H1 (cell line): ENCODE measurements at regions not wholly inside any gene's neighbourhood (a gene's known extent, or its start where the extent isn't known, plus 50 kb on each side); places are given as distances from the start of the nearest gene placed in this dataset.

ENCODE experiments used
- CTCF ChIA-PET: fragments of 300-600 bp; sonication (Branson Sonifier 250); formaldehyde crosslinking; loops from one replicate; lab custom pipeline; 2021; ENCODE audit not compliant: partially characterized antibody; lab: Charles Lee
- POLR2A ChIA-PET: fragments of 300-600 bp; sonication (Branson Sonifier 250); formaldehyde crosslinking; loops from one replicate; lab custom pipeline; 2021; ENCODE audit warnings: inconsistent platforms; ENCODE audit not compliant: partially characterized antibody; lab: Charles Lee
- DNase-seq, 2 experiments: peaks; one replicate each; pipeline versions ENCODE4 v3.0.0 to v3.0.0-alpha.2; 2010 to 2022; ENCODE audit warnings: low spot score in 2 of 2, low read depth in 1 of 2, mixed read lengths in 1 of 2
- FAIRE-seq: peaks from 2 replicates; lab custom pipeline; 2011; peaks lifted over from hg19 to GRCh38; lab: Jason Lieb, UNC
- H2AFZ ChIP-seq: 2 replicates; pipeline ENCODE4 v1.8.1; 2012; ENCODE audit warnings: low read length, inconsistent platforms
- H2AK5ac ChIP-seq: 2 replicates; pipeline ENCODE4 v1.6.1; 2013; ENCODE audit warnings: low read depth, low read length
- H2BK120ac ChIP-seq: replicated peaks from 2 replicates; pipeline ENCODE3; 2013; ENCODE audit warnings: low read depth, low read length, inconsistent platforms
- H2BK12ac ChIP-seq: 2 replicates; pipeline ENCODE4 v1.6.1; 2013; ENCODE audit warnings: low read depth, low read length
- H2BK15ac ChIP-seq: 2 replicates; pipeline ENCODE4 v1.6.1; 2013; ENCODE audit warnings: low read length
- H2BK20ac ChIP-seq: 2 replicates; pipeline ENCODE4 v1.6.1; 2013; ENCODE audit warnings: low read length
- H2BK5ac ChIP-seq: 2 replicates; pipeline ENCODE4 v1.6.1; 2013; ENCODE audit warnings: low read depth, low read length
- H3K14ac ChIP-seq: 2 replicates; pipeline ENCODE4 v1.6.1; 2013; ENCODE audit warnings: inconsistent platforms; ENCODE audit not compliant: insufficient read length
- H3K18ac ChIP-seq: 2 replicates; pipeline ENCODE4 v1.6.1; 2013; ENCODE audit warnings: low read length; ENCODE audit errors: extremely low read depth
- H3K23ac ChIP-seq: 2 replicates; pipeline ENCODE4 v1.6.1; 2013; ENCODE audit warnings: inconsistent platforms; ENCODE audit not compliant: insufficient read length
- H3K23me2 ChIP-seq: 2 replicates; pipeline ENCODE4 v1.6.1; 2013; ENCODE audit warnings: low read depth, low read length
- H3K27ac ChIP-seq: 2 replicates; pipeline ENCODE4 v1.6.1; 2011; ENCODE audit warnings: low read depth, low read length, inconsistent platforms
- H3K27me3 ChIP-seq, 4 experiments: replicated peaks in 1 of 4; 1 replicate in 1 of 4; 2 replicates in 3 of 4; pipeline versions ENCODE4 v1.6.1 to v1.8.1; 2011 to 2013; ENCODE audit warnings: low read length in 3 of 4, mild to moderate bottlenecking in 3 of 4, inconsistent platforms in 2 of 4, mixed read lengths in 2 of 4, moderate library complexity in 1 of 4; ENCODE audit not compliant: control insufficient read depth in 3 of 4, insufficient read depth in 3 of 4; ENCODE audit errors: extremely low read depth in 1 of 4
- H3K36me3 ChIP-seq, 4 experiments: 2 replicates each; pipeline versions ENCODE4 v1.6.1 to v1.8.1; 2011 to 2013; ENCODE audit warnings: mild to moderate bottlenecking in 4 of 4, low read length in 3 of 4, moderate library complexity in 2 of 4, control low read depth in 1 of 4, inconsistent platforms in 1 of 4; ENCODE audit not compliant: insufficient read depth in 4 of 4, control insufficient read depth in 2 of 4
- H3K4ac ChIP-seq: replicated peaks from 2 replicates; pipeline ENCODE3; 2013; ENCODE audit warnings: low read length, low read depth, mixed read lengths, inconsistent platforms; ENCODE audit not compliant: insufficient read length
- H3K4me1 ChIP-seq, 4 experiments: replicated peaks in 1 of 4; 1 replicate in 1 of 4; 2 replicates in 3 of 4; pipeline versions ENCODE4 v1.6.1 to v1.8.1; 2011 to 2013; ENCODE audit warnings: low read length in 3 of 4, inconsistent platforms in 2 of 4, mixed read lengths in 1 of 4; ENCODE audit not compliant: insufficient read depth in 4 of 4, control insufficient read depth in 3 of 4
- H3K4me2 ChIP-seq, 2 experiments: 2 replicates each; pipeline versions ENCODE4 v1.6.1 to v1.8.1; 2011 to 2013; ENCODE audit warnings: low read depth in 2 of 2, low read length in 2 of 2, control low read depth in 1 of 2, inconsistent platforms in 1 of 2, mild to moderate bottlenecking in 1 of 2; ENCODE audit not compliant: insufficient read depth in 1 of 2
- H3K4me3 ChIP-seq, 4 experiments: fragments of 200-600, 300-600 bp in 1 of 4; sonication (generic), shearing (Covaris generic), sonication (Bioruptor Twin) in 1 of 4; 2 replicates each; pipeline versions ENCODE4 v1.5.1 to v1.8.1; 2011 to 2016; ENCODE audit warnings: low read length in 4 of 4, low read depth in 3 of 4, control low read depth in 2 of 4, inconsistent platforms in 2 of 4, mild to moderate bottlenecking in 2 of 4, mixed read lengths in 1 of 4, moderate library complexity in 1 of 4; ENCODE audit not compliant: insufficient read depth in 2 of 4; ENCODE audit errors: extremely low read depth in 1 of 4
- H3K56ac ChIP-seq: replicated peaks from 2 replicates; pipeline ENCODE3; 2013; ENCODE audit warnings: low read depth, mild to moderate bottlenecking, mixed read lengths, low read length, inconsistent platforms; ENCODE audit not compliant: insufficient read length
- H3K79me1 ChIP-seq: 2 replicates; pipeline ENCODE4 v1.6.1; 2013; ENCODE audit warnings: low read depth, low read length, control low read depth
- H3K79me2 ChIP-seq, 2 experiments: 2 replicates each; pipeline versions ENCODE4 v1.6.1 to v1.8.1; 2012 to 2013; ENCODE audit warnings: low read length in 2 of 2, mild to moderate bottlenecking in 2 of 2, inconsistent platforms in 1 of 2; ENCODE audit not compliant: insufficient read depth in 2 of 2, control insufficient read depth in 1 of 2
- H3K9ac ChIP-seq, 4 experiments: replicated peaks in 1 of 4; 1 replicate in 1 of 4; 2 replicates in 3 of 4; pipeline versions ENCODE4 v1.6.1 to v1.8.1; 2011 to 2013; ENCODE audit warnings: low read depth in 3 of 4, low read length in 3 of 4, control low read depth in 2 of 4, mild to moderate bottlenecking in 2 of 4, moderate library complexity in 2 of 4, inconsistent platforms in 1 of 4; ENCODE audit errors: extremely low read depth in 1 of 4
- H3K9me3 ChIP-seq, 2 experiments: 2 replicates each; pipeline versions ENCODE4 v1.6.1 to v1.8.1; 2012 to 2013; ENCODE audit warnings: mild to moderate bottlenecking in 2 of 2, moderate library complexity in 2 of 2, control low read depth in 1 of 2, inconsistent platforms in 1 of 2, low read depth in 1 of 2, low read length in 1 of 2, mixed read lengths in 1 of 2; ENCODE audit not compliant: insufficient read depth in 2 of 2
- H4K20me1 ChIP-seq, 2 experiments: replicated peaks in 1 of 2; 2 replicates each; pipeline versions ENCODE3 to v1.8.1; 2011 to 2013; ENCODE audit warnings: inconsistent platforms in 2 of 2, low read length in 2 of 2, mild to moderate bottlenecking in 1 of 2; ENCODE audit not compliant: insufficient read depth in 2 of 2, control insufficient read depth in 1 of 2
- H4K5ac ChIP-seq: 2 replicates; pipeline ENCODE4 v1.6.1; 2013; ENCODE audit warnings: low read length, low read depth, mixed read lengths, inconsistent platforms; ENCODE audit not compliant: insufficient read length
- H4K8ac ChIP-seq: 2 replicates; pipeline ENCODE4 v1.8.0; 2013; ENCODE audit warnings: mild to moderate bottlenecking, moderate library complexity, low read length, inconsistent platforms; ENCODE audit not compliant: insufficient read depth; ENCODE audit errors: extremely low read depth
- H4K91ac ChIP-seq: replicated peaks from 2 replicates; pipeline ENCODE3; 2013; ENCODE audit warnings: low read length, mixed read lengths, inconsistent platforms; ENCODE audit not compliant: insufficient read length
- BACH1 ChIP-seq: IDR thresholded peaks from 2 replicates; pipeline ENCODE4 v1.6.1; 2012; ENCODE audit warnings: low read length, improper control_type of control experiment
- BRCA1 ChIP-seq: IDR thresholded peaks from 2 replicates; pipeline ENCODE4 v1.6.1; 2012; ENCODE audit warnings: low read depth, low read length, improper control_type of control experiment
- CHD1 ChIP-seq: IDR thresholded peaks from 2 replicates; pipeline ENCODE4 v1.6.1; 2012; ENCODE audit warnings: low read depth, low read length, improper control_type of control experiment
- EZH2 ChIP-seq: fragments of 200-600 bp; sonication (generic); IDR thresholded peaks from 2 replicates; pipeline ENCODE4 v1.7.1; 2012; ENCODE audit warnings: low read depth, mild to moderate bottlenecking, moderate library complexity, low read length, inconsistent platforms; ENCODE audit not compliant: severe bottlenecking
- NRF1 ChIP-seq: IDR thresholded peaks from 2 replicates; pipeline ENCODE4 v1.6.1; 2011; ENCODE audit warnings: mild to moderate bottlenecking, low read depth, low read length, improper control_type of control experiment
- PHF8 ChIP-seq: fragments of 200-600 bp; sonication (generic); conservative IDR thresholded peaks from 2 replicates; pipeline ENCODE4 v1.7.1; 2012; ENCODE audit warnings: low read depth, mild to moderate bottlenecking, inconsistent platforms, low read length, moderate library complexity
- SIRT6 ChIP-seq: IDR thresholded peaks from one replicate; pipeline ENCODE4 v1.7.1; 2012; ENCODE audit warnings: low read length, inconsistent platforms
- SP2 ChIP-seq: IDR thresholded peaks from 2 replicates; pipeline ENCODE4 v1.6.1; 2012; ENCODE audit warnings: mild to moderate bottlenecking, low read length, inconsistent platforms
- SRF ChIP-seq: IDR thresholded peaks from 2 replicates; pipeline ENCODE4 v1.6.1; 2011; ENCODE audit warnings: mild to moderate bottlenecking, low read depth, low read length, moderate library complexity
- TCF12 ChIP-seq: IDR thresholded peaks from 2 replicates; pipeline ENCODE4 v1.6.1; 2011; ENCODE audit warnings: low read depth, mild to moderate bottlenecking, low read length
- WGBS, 2 experiments: shearing (Covaris generic) in 1 of 2; methylation state at CpG; one replicate each; pipeline versions ENCODE4 v1.1.6 to v1.1.7; 2013 to 2015; ENCODE audit warnings: low lambda C conversion rate in 2 of 2, mixed read lengths in 2 of 2, inconsistent platforms in 1 of 2, low coverage in 1 of 2, missing lambda C conversion rate in 1 of 2; ENCODE audit not compliant: insufficient replicate concordance in 2 of 2, insufficient coverage in 1 of 2, insufficient read length in 1 of 2; ENCODE audit errors: extremely low coverage in 1 of 2, missing lambda C conversion rate in 1 of 2; 5-methylcytosine and 5-hydroxymethylcytosine counted together
- TF ChIP-seq, protein P1 (sequence below): IDR thresholded peaks from 2 replicates; pipeline ENCODE4 v1.6.1; 2012; ENCODE audit warnings: inconsistent platforms

DNA sequence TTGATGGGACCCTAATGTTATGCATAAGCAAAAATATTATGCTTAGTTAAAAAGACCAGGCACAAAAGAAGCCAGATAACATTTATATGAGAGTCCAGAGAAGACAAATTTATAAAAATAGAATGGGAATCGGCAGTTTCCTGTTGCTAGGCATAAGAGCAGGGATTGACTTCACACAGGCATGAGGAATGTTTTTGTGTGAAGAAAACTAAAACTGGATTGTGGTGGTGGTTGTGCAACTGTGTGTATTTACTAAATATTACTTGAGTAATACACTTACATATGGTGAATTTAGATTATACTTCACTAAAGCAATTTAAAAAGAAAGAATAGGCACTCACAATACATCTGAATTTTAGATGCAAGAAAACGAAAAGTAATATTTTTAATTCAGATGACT lies 108.3 kb downstream of the SLITRK1 start:
- TF ChIP-seq PHF8 (no peak), SRF (no peak), TCF12 (no peak), NRF1 (no peak), BRCA1 (no peak), BACH1 (no peak), SIRT6 (no peak), CHD1 (no peak), SP2 (no peak), EZH2 (no peak)
- TF ChIP-seq, protein P1, sequence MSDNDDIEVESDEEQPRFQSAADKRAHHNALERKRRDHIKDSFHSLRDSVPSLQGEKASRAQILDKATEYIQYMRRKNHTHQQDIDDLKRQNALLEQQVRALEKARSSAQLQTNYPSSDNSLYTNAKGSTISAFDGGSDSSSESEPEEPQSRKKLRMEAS = no peak
- 91% methylated on average over 2 of the region's 2 CpGs; no CpG with 5 or more reads in 1 of the 2 experiments for whole genome bisulfite sequencing, 2 experiments
- H3K4me3 ChIP-seq = no peak overlapping the region

More for the DNA sequence above, 108.3 kb downstream of the SLITRK1 start:
- Histone ChIP-seq H3K27ac (no peak overlapping the region), H3K4ac (no peak overlapping the region), H4K8ac (no peak overlapping the region), H2AFZ (no peak overlapping the region), H3K14ac (no peak overlapping the region), H3K56ac (no peak overlapping the region), H4K91ac (no peak overlapping the region), H2BK120ac (no peak overlapping the region), H2BK5ac (no peak overlapping the region), H3K9me3 (no peaks in the 10 kb centered on the region), H3K18ac (no peak overlapping the region), H3K23me2 (no peaks in the 10 kb centered on the region), H2BK20ac (no peak overlapping the region), H3K36me3 (no peaks in the 10 kb centered on the region), H3K79me2 (no peaks in the 10 kb centered on the region; a peak in 1 of 4 replicates), H3K27me3 (no peaks in the 10 kb centered on the region), H4K5ac (no peak overlapping the region), H3K23ac (no peak overlapping the region), H2BK15ac (no peak overlapping the region), H3K4me2 (no peak overlapping the region), H3K79me1 (no peaks in the 10 kb centered on the region), H3K4me1 (no peaks in the 10 kb centered on the region), H2AK5ac (no peak overlapping the region), H4K20me1 (no peaks in the 10 kb centered on the region), H3K9ac (no peak overlapping the region), H2BK12ac (no peak overlapping the region)
- DNase-seq (no peak), FAIRE-seq (no peak)
- CTCF ChIA-PET = no interaction called here
- POLR2A ChIA-PET = no interaction called here
